H1 (cell line): ENCODE measurements at regions not wholly inside any gene's neighbourhood (a gene's known extent, or its start where the extent isn't known, plus 50 kb on each side); places are given as distances from the start of the nearest gene placed in this dataset.

Experiments
- CTCF ChIA-PET: fragments of 300-600 bp; sonication (Branson Sonifier 250); formaldehyde crosslinking; loops from one replicate; lab custom pipeline; 2021; ENCODE audit not compliant: partially characterized antibody; lab: Charles Lee
- POLR2A ChIA-PET: fragments of 300-600 bp; sonication (Branson Sonifier 250); formaldehyde crosslinking; loops from one replicate; lab custom pipeline; 2021; ENCODE audit warnings: inconsistent platforms; ENCODE audit not compliant: partially characterized antibody; lab: Charles Lee
- DNase-seq, 2 experiments: peaks; one replicate each; pipeline versions ENCODE4 v3.0.0 to v3.0.0-alpha.2; 2010 to 2022; ENCODE audit warnings: low spot score in 2 of 2, low read depth in 1 of 2, mixed read lengths in 1 of 2
- FAIRE-seq: peaks from 2 replicates; lab custom pipeline; 2011; peaks lifted over from hg19 to GRCh38; lab: Jason Lieb, UNC
- H2AFZ ChIP-seq: 2 replicates; pipeline ENCODE4 v1.8.1; 2012; ENCODE audit warnings: low read length, inconsistent platforms
- H2AK5ac ChIP-seq: 2 replicates; pipeline ENCODE4 v1.6.1; 2013; ENCODE audit warnings: low read depth, low read length
- H2BK120ac ChIP-seq: replicated peaks from 2 replicates; pipeline ENCODE3; 2013; ENCODE audit warnings: low read depth, low read length, inconsistent platforms
- H2BK12ac ChIP-seq: 2 replicates; pipeline ENCODE4 v1.6.1; 2013; ENCODE audit warnings: low read depth, low read length
- H2BK15ac ChIP-seq: 2 replicates; pipeline ENCODE4 v1.6.1; 2013; ENCODE audit warnings: low read length
- H2BK20ac ChIP-seq: 2 replicates; pipeline ENCODE4 v1.6.1; 2013; ENCODE audit warnings: low read length
- H2BK5ac ChIP-seq: 2 replicates; pipeline ENCODE4 v1.6.1; 2013; ENCODE audit warnings: low read depth, low read length
- H3K14ac ChIP-seq: 2 replicates; pipeline ENCODE4 v1.6.1; 2013; ENCODE audit warnings: inconsistent platforms; ENCODE audit not compliant: insufficient read length
- H3K18ac ChIP-seq: 2 replicates; pipeline ENCODE4 v1.6.1; 2013; ENCODE audit warnings: low read length; ENCODE audit errors: extremely low read depth
- H3K23ac ChIP-seq: 2 replicates; pipeline ENCODE4 v1.6.1; 2013; ENCODE audit warnings: inconsistent platforms; ENCODE audit not compliant: insufficient read length
- H3K23me2 ChIP-seq: 2 replicates; pipeline ENCODE4 v1.6.1; 2013; ENCODE audit warnings: low read depth, low read length
- H3K27ac ChIP-seq: 2 replicates; pipeline ENCODE4 v1.6.1; 2011; ENCODE audit warnings: low read depth, low read length, inconsistent platforms
- H3K27me3 ChIP-seq, 4 experiments: replicated peaks in 1 of 4; 1 replicate in 1 of 4; 2 replicates in 3 of 4; pipeline versions ENCODE4 v1.6.1 to v1.8.1; 2011 to 2013; ENCODE audit warnings: low read length in 3 of 4, mild to moderate bottlenecking in 3 of 4, inconsistent platforms in 2 of 4, mixed read lengths in 2 of 4, moderate library complexity in 1 of 4; ENCODE audit not compliant: control insufficient read depth in 3 of 4, insufficient read depth in 3 of 4; ENCODE audit errors: extremely low read depth in 1 of 4
- H3K36me3 ChIP-seq, 4 experiments: 2 replicates each; pipeline versions ENCODE4 v1.6.1 to v1.8.1; 2011 to 2013; ENCODE audit warnings: mild to moderate bottlenecking in 4 of 4, low read length in 3 of 4, moderate library complexity in 2 of 4, control low read depth in 1 of 4, inconsistent platforms in 1 of 4; ENCODE audit not compliant: insufficient read depth in 4 of 4, control insufficient read depth in 2 of 4
- H3K4ac ChIP-seq: replicated peaks from 2 replicates; pipeline ENCODE3; 2013; ENCODE audit warnings: low read length, low read depth, mixed read lengths, inconsistent platforms; ENCODE audit not compliant: insufficient read length
- H3K4me1 ChIP-seq, 4 experiments: replicated peaks in 1 of 4; 1 replicate in 1 of 4; 2 replicates in 3 of 4; pipeline versions ENCODE4 v1.6.1 to v1.8.1; 2011 to 2013; ENCODE audit warnings: low read length in 3 of 4, inconsistent platforms in 2 of 4, mixed read lengths in 1 of 4; ENCODE audit not compliant: insufficient read depth in 4 of 4, control insufficient read depth in 3 of 4
- H3K4me2 ChIP-seq, 2 experiments: 2 replicates each; pipeline versions ENCODE4 v1.6.1 to v1.8.1; 2011 to 2013; ENCODE audit warnings: low read depth in 2 of 2, low read length in 2 of 2, control low read depth in 1 of 2, inconsistent platforms in 1 of 2, mild to moderate bottlenecking in 1 of 2; ENCODE audit not compliant: insufficient read depth in 1 of 2
- H3K4me3 ChIP-seq, 4 experiments: fragments of 200-600, 300-600 bp in 1 of 4; sonication (generic), shearing (Covaris generic), sonication (Bioruptor Twin) in 1 of 4; 2 replicates each; pipeline versions ENCODE4 v1.5.1 to v1.8.1; 2011 to 2016; ENCODE audit warnings: low read length in 4 of 4, low read depth in 3 of 4, control low read depth in 2 of 4, inconsistent platforms in 2 of 4, mild to moderate bottlenecking in 2 of 4, mixed read lengths in 1 of 4, moderate library complexity in 1 of 4; ENCODE audit not compliant: insufficient read depth in 2 of 4; ENCODE audit errors: extremely low read depth in 1 of 4
- H3K56ac ChIP-seq: replicated peaks from 2 replicates; pipeline ENCODE3; 2013; ENCODE audit warnings: low read depth, mild to moderate bottlenecking, mixed read lengths, low read length, inconsistent platforms; ENCODE audit not compliant: insufficient read length
- H3K79me1 ChIP-seq: 2 replicates; pipeline ENCODE4 v1.6.1; 2013; ENCODE audit warnings: low read depth, low read length, control low read depth
- H3K79me2 ChIP-seq, 2 experiments: 2 replicates each; pipeline versions ENCODE4 v1.6.1 to v1.8.1; 2012 to 2013; ENCODE audit warnings: low read length in 2 of 2, mild to moderate bottlenecking in 2 of 2, inconsistent platforms in 1 of 2; ENCODE audit not compliant: insufficient read depth in 2 of 2, control insufficient read depth in 1 of 2
- H3K9ac ChIP-seq, 4 experiments: replicated peaks in 1 of 4; 1 replicate in 1 of 4; 2 replicates in 3 of 4; pipeline versions ENCODE4 v1.6.1 to v1.8.1; 2011 to 2013; ENCODE audit warnings: low read depth in 3 of 4, low read length in 3 of 4, control low read depth in 2 of 4, mild to moderate bottlenecking in 2 of 4, moderate library complexity in 2 of 4, inconsistent platforms in 1 of 4; ENCODE audit errors: extremely low read depth in 1 of 4
- H3K9me3 ChIP-seq, 2 experiments: 2 replicates each; pipeline versions ENCODE4 v1.6.1 to v1.8.1; 2012 to 2013; ENCODE audit warnings: mild to moderate bottlenecking in 2 of 2, moderate library complexity in 2 of 2, control low read depth in 1 of 2, inconsistent platforms in 1 of 2, low read depth in 1 of 2, low read length in 1 of 2, mixed read lengths in 1 of 2; ENCODE audit not compliant: insufficient read depth in 2 of 2
- H4K20me1 ChIP-seq, 2 experiments: replicated peaks in 1 of 2; 2 replicates each; pipeline versions ENCODE3 to v1.8.1; 2011 to 2013; ENCODE audit warnings: inconsistent platforms in 2 of 2, low read length in 2 of 2, mild to moderate bottlenecking in 1 of 2; ENCODE audit not compliant: insufficient read depth in 2 of 2, control insufficient read depth in 1 of 2
- H4K5ac ChIP-seq: 2 replicates; pipeline ENCODE4 v1.6.1; 2013; ENCODE audit warnings: low read length, low read depth, mixed read lengths, inconsistent platforms; ENCODE audit not compliant: insufficient read length
- H4K8ac ChIP-seq: 2 replicates; pipeline ENCODE4 v1.8.0; 2013; ENCODE audit warnings: mild to moderate bottlenecking, moderate library complexity, low read length, inconsistent platforms; ENCODE audit not compliant: insufficient read depth; ENCODE audit errors: extremely low read depth
- H4K91ac ChIP-seq: replicated peaks from 2 replicates; pipeline ENCODE3; 2013; ENCODE audit warnings: low read length, mixed read lengths, inconsistent platforms; ENCODE audit not compliant: insufficient read length
- CHD2 ChIP-seq: IDR thresholded peaks from 2 replicates; pipeline ENCODE4 v1.6.1; 2012; ENCODE audit warnings: low read length, improper control_type of control experiment
- CREB1 ChIP-seq: IDR thresholded peaks from 2 replicates; pipeline ENCODE4 v1.6.1; 2012; ENCODE audit warnings: inconsistent platforms
- EZH2 ChIP-seq: fragments of 200-600 bp; sonication (generic); IDR thresholded peaks from 2 replicates; pipeline ENCODE4 v1.7.1; 2012; ENCODE audit warnings: low read depth, mild to moderate bottlenecking, moderate library complexity, low read length, inconsistent platforms; ENCODE audit not compliant: severe bottlenecking
- HDAC2 ChIP-seq, 2 experiments: fragments of 300-600 bp in 1 of 2; sonication (generic) in 1 of 2; IDR thresholded peaks; 2 replicates each; pipeline ENCODE4 v1.6.1; 2011 to 2012; ENCODE audit warnings: low read depth in 2 of 2, low read length in 2 of 2, mild to moderate bottlenecking in 2 of 2, moderate library complexity in 2 of 2, borderline replicate concordance in 1 of 2, inconsistent platforms in 1 of 2
- NRF1 ChIP-seq: IDR thresholded peaks from 2 replicates; pipeline ENCODE4 v1.6.1; 2011; ENCODE audit warnings: mild to moderate bottlenecking, low read depth, low read length, improper control_type of control experiment
- POLR2A ChIP-seq, 2 experiments: IDR thresholded peaks; 1 replicate in 1 of 2; 2 replicates in 1 of 2; pipeline ENCODE4 v1.6.1; 2011; ENCODE audit warnings: low read depth in 2 of 2, low read length in 2 of 2, mild to moderate bottlenecking in 2 of 2; ENCODE audit errors: control extremely low read depth in 1 of 2
- POLR2AphosphoS5 ChIP-seq: IDR thresholded peaks from 2 replicates; pipeline ENCODE4 v1.6.1; 2011; ENCODE audit warnings: low read depth, low read length
- RNF2 ChIP-seq: fragments of 200-900, 300-1000 bp; sonication (generic); IDR thresholded peaks from 2 replicates; pipeline ENCODE4 v1.7.1; 2016; ENCODE audit warnings: borderline replicate concordance, low read depth, mild to moderate bottlenecking, antibody characterized with exemption, low read length; ENCODE audit not compliant: poor library complexity, severe bottlenecking; ENCODE audit errors: missing control alignments
- RXRA ChIP-seq: IDR thresholded peaks from 2 replicates; pipeline ENCODE4 v1.6.1; 2011; ENCODE audit warnings: low read depth, mild to moderate bottlenecking, low read length, moderate library complexity; ENCODE audit not compliant: insufficient read depth
- SAP30 ChIP-seq: fragments of 300-600 bp; sonication (generic); IDR thresholded peaks from 2 replicates; pipeline ENCODE4 v1.7.1; 2012; ENCODE audit warnings: low read length, moderate library complexity, mild to moderate bottlenecking, inconsistent platforms; ENCODE audit not compliant: insufficient read depth, insufficient replicate concordance
- SRF ChIP-seq: IDR thresholded peaks from 2 replicates; pipeline ENCODE4 v1.6.1; 2011; ENCODE audit warnings: mild to moderate bottlenecking, low read depth, low read length, moderate library complexity
- WGBS, 2 experiments: shearing (Covaris generic) in 1 of 2; methylation state at CpG; one replicate each; pipeline versions ENCODE4 v1.1.6 to v1.1.7; 2013 to 2015; ENCODE audit warnings: low lambda C conversion rate in 2 of 2, mixed read lengths in 2 of 2, inconsistent platforms in 1 of 2, low coverage in 1 of 2, missing lambda C conversion rate in 1 of 2; ENCODE audit not compliant: insufficient replicate concordance in 2 of 2, insufficient coverage in 1 of 2, insufficient read length in 1 of 2; ENCODE audit errors: extremely low coverage in 1 of 2, missing lambda C conversion rate in 1 of 2; 5-methylcytosine and 5-hydroxymethylcytosine counted together
- TF ChIP-seq, protein P1 (sequence below): IDR thresholded peaks from 2 replicates; pipeline ENCODE4 v1.6.1; 2011; ENCODE audit warnings: low read depth, mild to moderate bottlenecking, low read length; ENCODE audit not compliant: insufficient read depth
- TF ChIP-seq, protein P2 (sequence below): IDR thresholded peaks from 2 replicates; pipeline ENCODE4 v1.6.1; 2011; ENCODE audit warnings: low read length, improper control_type of control experiment

DNA sequence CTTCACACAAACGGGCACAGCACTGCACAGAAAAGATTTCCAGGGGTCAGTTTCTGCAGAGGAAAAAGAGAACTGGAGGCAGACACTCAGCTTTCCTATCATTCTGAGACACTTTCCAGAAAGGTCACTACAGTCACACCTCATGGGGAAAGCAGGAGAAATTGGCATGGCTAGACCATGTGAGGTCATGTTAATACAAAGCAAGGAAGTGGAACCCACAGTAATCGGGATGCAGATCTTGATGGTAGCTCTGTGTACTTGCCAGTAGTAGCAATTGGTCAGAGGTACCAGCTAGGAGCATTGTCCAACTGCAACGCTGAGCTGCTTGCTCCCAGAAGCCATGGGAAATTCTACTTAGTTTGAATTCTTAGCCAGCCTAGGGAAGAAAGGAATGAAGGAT, 255.3 kb upstream of the PCDH10 start:
- no peak for TF ChIP-seq RXRA
- TF ChIP-seq SAP30, result no peak
- TF ChIP-seq, protein P1, sequence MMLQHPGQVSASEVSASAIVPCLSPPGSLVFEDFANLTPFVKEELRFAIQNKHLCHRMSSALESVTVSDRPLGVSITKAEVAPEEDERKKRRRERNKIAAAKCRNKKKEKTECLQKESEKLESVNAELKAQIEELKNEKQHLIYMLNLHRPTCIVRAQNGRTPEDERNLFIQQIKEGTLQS, result no peak
- TF ChIP-seq, protein P2, sequence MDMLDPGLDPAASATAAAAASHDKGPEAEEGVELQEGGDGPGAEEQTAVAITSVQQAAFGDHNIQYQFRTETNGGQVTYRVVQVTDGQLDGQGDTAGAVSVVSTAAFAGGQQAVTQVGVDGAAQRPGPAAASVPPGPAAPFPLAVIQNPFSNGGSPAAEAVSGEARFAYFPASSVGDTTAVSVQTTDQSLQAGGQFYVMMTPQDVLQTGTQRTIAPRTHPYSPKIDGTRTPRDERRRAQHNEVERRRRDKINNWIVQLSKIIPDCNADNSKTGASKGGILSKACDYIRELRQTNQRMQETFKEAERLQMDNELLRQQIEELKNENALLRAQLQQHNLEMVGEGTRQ, result no peak
- TF ChIP-seq POLR2AphosphoS5, result no peak
- TF ChIP-seq NRF1, result no peak
- TF ChIP-seq CHD2, result no peak
- no peak for TF ChIP-seq POLR2A (IDR thresholded peaks at IDR 0.05; ENCODE audit: control extremely low read depth in 1 of 2, low read depth in 2 of 2, low read length in 2 of 2)
- TF ChIP-seq CREB1, result no peak
- no peak for TF ChIP-seq EZH2
- TF ChIP-seq RNF2, result no peak
- no peak for TF ChIP-seq HDAC2 (IDR thresholded peaks at IDR 0.05; ENCODE audit: borderline replicate concordance in 1 of 2, low read depth in 2 of 2, low read length in 2 of 2)
- no peak for TF ChIP-seq SRF
- H2BK5ac ChIP-seq, result no peak overlapping the region
- H3K4me3 ChIP-seq, result no peak overlapping the region
- H3K18ac ChIP-seq, result no peak overlapping the region
- H2AFZ ChIP-seq, result no peak overlapping the region
- H3K4ac ChIP-seq, result no peak overlapping the region
- H3K23ac ChIP-seq, result no peak overlapping the region
- H2BK12ac ChIP-seq, result no peak overlapping the region
- no peaks in the 10 kb centered on the region for H4K20me1 ChIP-seq
- DNase-seq (no peak), FAIRE-seq (no peak)
- no peak overlapping the region for H3K27ac ChIP-seq
- no peaks in the 10 kb centered on the region for H3K9me3 ChIP-seq
- H4K8ac ChIP-seq, result no peak overlapping the region
- no peak overlapping the region for H3K56ac ChIP-seq
- no peak overlapping the region for H2BK120ac ChIP-seq
- WGBS, 2 experiments, result 94% methylated on average over 3 of the region's 3 CpGs; no CpG with 5 or more reads in 1 of the 2 experiments
- no peaks in the 10 kb centered on the region for H3K23me2 ChIP-seq
- no peak overlapping the region for H4K5ac ChIP-seq
- H2BK20ac ChIP-seq, result no peak overlapping the region
- H3K4me2 ChIP-seq, result no peak overlapping the region
- no peaks in the 10 kb centered on the region for H3K36me3 ChIP-seq
- no peak overlapping the region for H2BK15ac ChIP-seq
- no peak overlapping the region for H3K14ac ChIP-seq
- H2AK5ac ChIP-seq, result no peak overlapping the region
- ChIA-PET POLR2A (no interaction called here), CTCF (interaction anchor here (1.0 kb wide), 1 partner anchor 11 kb away, joined by 3 read pairs; no protein-coding TSS in a partner anchor)
- no peak overlapping the region for H3K9ac ChIP-seq
- no peaks in the 10 kb centered on the region for H3K79me2 ChIP-seq
- H3K4me1 ChIP-seq, result no peaks in the 10 kb centered on the region
- no peaks in the 10 kb centered on the region for H3K79me1 ChIP-seq
- H4K91ac ChIP-seq, result no peak overlapping the region
- no peaks in the 10 kb centered on the region for H3K27me3 ChIP-seq
